Fibroblast of the conjunctiva (primary cell): ENCODE measurements at regions not wholly inside any gene's neighbourhood (a gene's known extent, or its start where the extent isn't known, plus 50 kb on each side); places are given as distances from the start of the nearest gene placed in this dataset.
"Not testable (repeated sequence)": the region's sequence is repeated elsewhere in the genome, so short reads cannot be mapped to it uniquely, and the experiment has no call there.

ENCODE experiments used
- DNase-seq: peaks from one replicate; pipeline ENCODE4 v3.0.0-alpha.2; 2010; ENCODE audit warnings: low read depth

GRCh38 chr4:31499216-31499615 lies 779.0 kb downstream of the PCDH7 start:
- DNase-seq = not testable (repeated sequence)

DNA sequence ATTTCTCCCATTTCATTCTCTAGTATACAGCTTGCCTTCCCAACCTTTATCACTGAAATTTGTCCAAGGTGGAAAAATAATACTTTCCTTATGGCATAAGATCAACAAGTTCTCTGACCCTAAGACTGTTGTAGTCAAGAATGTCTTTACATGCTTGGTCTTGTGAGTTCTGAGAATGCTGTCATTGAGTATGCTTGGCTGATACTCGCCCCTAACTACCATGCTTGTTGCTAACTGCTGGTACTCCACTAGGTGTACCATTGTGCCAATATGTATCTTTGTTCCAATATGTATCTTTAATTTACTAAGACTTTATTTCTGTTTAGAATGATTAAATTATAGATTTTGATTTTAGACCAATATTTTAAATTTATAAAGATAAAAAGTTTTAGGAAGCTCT lies 796.4 kb downstream of the PCDH7 start:
- DNase-seq = no peak

GRCh38 chr4:31518796-31519250 lies 798.7 kb downstream of the PCDH7 start:
- DNase-seq = peak; percentile 18

DNA sequence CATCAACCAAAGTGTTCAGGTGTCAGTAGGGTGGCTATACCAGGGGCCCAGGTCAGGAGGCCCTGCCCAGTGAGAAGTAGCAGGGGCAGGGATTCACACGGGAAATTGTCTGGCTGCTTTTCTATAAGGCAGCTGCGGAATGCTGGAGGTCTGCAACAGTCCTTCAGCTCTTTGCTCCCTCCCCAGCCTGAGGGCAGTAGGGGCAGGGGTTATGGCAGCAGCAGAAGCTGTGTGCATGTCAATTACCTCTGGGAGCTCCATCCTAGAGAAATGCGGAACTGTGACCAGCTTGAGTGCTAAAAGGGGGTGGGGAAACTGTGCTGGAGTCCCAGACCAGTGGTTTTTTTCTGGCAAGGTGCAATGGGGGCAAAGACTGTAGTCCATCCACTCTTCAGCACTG lies 810.4 kb downstream of the PCDH7 start:
- DNase-seq = no peak

DNA sequence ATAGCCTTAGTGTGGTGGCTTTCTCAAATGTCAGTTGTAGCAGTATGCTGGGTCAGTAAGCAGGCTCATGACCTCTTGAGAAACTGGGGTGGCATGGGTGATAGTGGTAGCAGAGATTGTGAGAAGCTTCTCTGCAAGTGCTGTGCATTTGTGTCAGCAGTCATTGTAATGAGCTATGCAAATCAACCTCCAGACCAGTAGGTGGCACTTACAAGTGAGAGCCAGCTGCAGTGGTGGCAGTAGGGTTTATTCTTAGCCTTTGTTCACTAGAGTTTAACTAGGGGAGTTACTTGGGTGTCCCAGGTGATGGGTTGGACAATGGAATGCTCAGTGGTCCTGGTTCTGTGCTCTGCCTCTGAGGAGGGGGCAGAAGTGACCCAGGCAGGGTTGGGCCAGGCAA lies 818.7 kb downstream of the PCDH7 start:
- DNase-seq = no peak

DNA sequence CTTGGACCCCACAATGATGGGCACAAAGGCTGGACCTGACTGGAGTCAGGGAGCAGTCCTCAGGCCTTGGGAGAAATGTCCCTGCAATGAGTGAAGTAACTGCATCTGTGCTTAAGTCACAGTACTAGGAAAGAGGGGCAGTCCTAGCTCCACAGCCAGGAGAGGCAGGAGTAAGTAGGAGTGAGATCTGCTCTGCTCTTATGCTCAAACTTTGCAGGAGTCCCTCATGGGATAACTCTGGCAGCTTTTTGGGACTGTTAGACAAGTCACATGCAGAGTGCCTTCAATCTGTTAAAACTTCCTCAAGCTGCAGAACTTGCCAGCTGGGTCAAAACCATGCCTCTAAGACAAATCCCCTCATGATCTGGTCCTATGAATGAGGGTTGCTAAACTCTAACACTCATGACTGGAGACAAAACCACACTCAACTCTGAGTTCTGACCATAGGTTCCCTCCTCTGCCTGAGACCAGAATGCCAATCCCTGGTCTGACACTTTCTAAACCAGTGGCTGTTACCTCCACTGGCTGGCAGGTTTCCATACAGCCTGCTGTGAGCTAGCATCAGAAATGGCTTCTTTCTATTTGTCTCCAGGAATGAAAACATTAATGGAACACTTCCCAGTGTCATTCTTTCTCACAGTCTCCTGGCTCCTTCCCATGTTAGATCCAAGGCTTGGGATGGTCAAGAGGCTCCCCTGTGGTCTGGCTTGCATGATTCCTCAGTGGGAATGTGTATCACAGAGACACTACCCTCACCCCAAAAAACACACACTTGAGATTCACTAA lies 819.3 kb downstream of the PCDH7 start:
- no peak for DNase-seq

GRCh38 chr4:31545330-31545729 lies 825.2 kb downstream of the PCDH7 start:
- DNase-seq = no peak

DNA sequence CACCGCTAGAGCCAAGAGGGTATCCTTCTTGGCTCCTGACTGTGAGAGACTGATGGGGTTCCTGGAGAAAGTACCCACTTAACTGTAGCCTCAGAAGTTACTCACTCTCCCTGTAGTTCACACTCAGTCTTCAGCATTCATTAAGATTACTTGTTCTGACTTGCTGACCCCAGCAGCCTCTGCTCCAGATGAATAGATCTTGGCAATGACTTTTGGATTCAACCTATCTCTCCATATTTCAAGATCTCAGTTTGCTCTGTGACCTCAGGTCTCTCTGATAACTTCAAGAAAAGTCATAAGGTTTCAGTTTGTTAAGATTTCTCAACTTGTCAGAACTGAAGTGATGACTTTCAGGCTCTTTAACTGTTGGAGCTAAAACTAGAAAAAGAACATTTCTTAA lies 825.6 kb downstream of the PCDH7 start:
- DNase-seq = no peak

- DNase-seq = no peak
Measured at GRCh38 chr4:31548021-31548420, 827.9 kb downstream of the PCDH7 start.

- DNase-seq = no peak
Measured at GRCh38 chr4:31548823-31549222, 828.7 kb downstream of the PCDH7 start.

DNA sequence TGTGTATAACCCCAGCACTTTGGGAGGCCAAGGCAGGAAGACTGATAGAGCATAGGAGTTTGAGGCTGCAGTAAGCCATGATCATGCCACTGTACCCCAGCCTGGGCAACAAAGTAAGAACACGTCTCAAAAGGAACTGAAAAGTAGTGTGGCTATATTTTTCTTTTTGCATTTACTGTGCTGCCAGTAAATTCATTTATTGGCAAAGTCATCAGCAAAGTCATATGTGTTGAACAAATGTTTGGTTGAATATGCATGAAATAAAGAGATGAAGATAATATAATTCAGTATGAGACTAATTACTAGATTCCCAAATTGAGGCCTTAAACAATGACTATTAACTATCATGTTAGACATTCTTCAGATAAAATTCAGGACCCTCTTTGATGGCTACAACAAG lies 829.1 kb downstream of the PCDH7 start:
- DNase-seq = no peak

- no peak for DNase-seq
Measured at GRCh38 chr4:31557437-31557836, 837.3 kb downstream of the PCDH7 start.

DNA sequence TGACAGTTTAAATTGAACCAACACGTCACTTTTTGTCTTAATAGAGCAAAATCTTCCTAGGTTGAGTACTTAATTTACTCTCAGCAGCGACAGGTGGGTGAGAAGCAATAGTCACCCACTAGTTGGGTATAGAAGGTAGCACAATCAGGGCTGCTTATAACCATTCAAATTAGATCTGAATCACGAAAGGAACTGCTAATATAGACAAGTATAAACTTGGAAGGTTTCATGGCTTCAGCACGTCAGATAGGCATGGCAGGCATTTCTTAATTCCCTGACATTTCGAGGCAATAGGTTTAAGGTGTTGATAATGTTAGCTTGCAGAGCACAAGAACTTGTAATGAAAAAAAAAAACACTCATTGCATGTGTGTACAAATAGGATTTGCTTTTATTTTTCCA lies 853.4 kb downstream of the PCDH7 start:
- DNase-seq = no peak

DNA sequence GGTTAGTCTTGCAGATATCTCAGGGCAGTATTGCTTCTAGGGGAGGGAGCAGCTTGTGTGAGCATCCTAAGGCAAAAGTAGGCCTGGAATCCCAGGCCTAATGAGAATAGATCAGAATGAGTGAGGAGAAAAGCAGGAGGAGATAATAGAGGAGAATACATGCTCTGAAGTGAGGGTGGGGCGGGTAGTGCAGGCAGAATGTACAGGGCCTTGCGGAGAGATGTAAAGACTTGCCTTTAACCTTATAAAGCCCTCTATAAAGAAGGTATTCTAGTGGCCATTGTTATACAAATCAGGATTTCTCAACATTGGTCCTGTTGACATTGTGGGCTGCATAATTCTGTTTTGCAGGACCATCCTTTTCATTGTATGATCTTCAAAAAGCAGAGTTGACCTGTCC lies 855.3 kb downstream of the PCDH7 start:
- no peak for DNase-seq

- no peak for DNase-seq
Measured at GRCh38 chr4:31580843-31581242, 860.7 kb downstream of the PCDH7 start.

- no peak for DNase-seq
Measured at GRCh38 chr4:31585503-31585902, 865.3 kb downstream of the PCDH7 start.

DNA sequence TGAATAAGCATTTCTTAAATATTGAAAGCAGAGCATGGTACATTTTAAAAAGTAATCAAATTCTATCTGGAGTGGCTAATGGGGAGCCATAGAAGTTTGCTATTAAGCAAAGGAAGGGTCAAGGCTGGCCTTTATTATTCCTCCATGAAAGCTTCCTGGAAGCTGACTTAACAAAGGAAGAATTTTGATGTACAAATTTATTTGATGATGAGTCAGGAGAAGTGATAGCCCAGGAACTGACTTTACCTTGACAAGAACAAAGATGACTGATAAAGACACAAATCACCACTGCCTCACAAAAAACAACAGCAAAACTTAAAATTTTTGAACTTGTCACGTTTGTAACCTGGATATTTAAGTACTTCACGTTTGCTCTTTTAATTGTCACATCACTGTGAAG lies 872.1 kb downstream of the PCDH7 start:
- no peak for DNase-seq

DNA sequence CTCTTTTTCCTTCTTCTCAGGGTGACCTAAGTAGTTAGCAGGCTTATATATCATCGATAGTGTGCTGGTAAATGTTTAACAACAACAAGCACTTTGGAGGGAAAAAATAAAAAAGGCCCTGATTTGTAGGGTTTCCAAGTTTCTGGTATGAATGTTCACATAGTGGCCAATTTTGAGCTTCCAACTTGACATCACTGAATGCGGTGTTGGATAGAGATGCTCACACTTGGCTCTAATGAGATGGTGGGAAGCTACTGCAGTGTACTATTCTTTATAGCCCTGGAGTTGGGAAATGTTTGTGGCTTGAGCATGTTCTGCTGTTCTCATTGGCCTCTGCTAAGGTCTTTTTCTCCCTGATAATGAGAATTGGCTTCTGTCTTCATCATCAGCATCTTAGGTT lies 875.3 kb downstream of the PCDH7 start:
- no peak for DNase-seq

DNA sequence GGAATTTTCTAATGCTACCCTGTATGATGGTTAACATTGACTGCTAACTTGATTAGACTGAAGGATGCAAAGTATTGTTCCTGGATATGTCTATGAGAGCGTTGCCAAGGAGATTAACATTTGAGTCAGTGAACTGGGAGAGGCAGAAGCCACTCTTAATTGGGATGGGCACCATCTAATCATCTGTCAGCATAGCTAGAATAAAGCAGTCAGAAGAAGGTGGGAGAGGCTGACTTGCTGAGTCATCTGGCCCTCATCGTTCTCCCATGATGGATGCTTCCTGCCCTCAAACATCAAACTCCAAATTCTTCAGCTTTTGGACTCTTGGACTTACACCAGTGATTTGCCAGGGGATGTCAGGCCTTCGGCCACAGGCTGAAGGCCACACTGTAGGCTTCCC lies 878.5 kb downstream of the PCDH7 start:
- no peak for DNase-seq

DNA sequence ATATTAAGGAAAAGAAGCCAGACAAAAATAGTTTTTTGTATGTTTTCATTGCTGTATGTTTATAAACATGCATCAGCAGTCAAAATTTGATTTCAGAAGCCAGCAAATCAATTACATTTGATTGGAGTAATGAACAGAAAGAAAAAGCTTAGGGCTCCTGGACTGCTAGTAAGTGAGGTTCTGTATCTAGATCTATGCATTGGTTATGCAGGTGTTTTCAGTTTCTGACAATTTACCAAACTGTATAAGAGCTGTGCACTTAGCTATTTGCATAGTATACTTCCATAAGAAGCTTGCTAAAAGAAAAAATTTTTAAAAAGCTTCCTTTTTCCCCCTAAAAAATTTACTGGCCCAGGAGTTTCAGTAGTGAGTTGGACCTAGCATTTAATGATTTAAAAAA lies 881.6 kb downstream of the PCDH7 start:
- no peak for DNase-seq

DNA sequence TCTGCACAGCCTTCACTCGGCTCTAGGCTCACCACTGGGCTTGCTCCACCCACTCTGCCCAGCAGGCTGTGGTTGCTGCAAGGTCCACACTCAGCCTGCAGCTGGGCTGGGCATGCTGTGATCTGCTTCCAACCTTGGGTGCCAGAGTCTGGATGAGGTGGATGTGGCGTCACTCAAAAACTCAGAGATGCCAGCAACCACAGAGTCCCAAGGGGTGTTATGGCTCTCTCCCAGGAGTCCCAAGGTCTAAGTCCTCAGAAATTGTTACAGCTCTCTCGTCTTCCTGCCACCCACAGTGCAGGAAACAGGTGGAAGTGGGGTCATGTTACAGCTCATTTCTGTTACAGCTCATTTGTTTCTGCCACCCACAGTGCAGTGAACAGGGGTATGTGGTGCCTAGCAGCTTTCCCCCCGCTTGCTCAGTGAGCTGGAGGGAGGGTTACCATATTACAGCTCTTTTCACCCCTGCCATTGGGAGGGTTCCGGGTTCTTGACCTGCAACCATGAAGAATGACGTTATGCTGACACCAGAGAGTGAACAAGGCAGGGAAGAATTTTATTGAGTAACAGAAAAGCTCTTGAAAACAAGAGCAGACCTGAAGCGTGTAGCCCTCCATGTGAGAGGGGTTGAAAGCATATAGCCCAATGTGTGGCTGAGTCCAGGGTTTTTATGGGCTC lies 893.9 kb downstream of the PCDH7 start:
- DNase-seq = no peak

- no peak for DNase-seq
Measured at GRCh38 chr4:31617667-31618066, 897.5 kb downstream of the PCDH7 start.

GRCh38 chr4:31620476-31620875 lies 900.3 kb downstream of the PCDH7 start:
- DNase-seq = no peak

DNA sequence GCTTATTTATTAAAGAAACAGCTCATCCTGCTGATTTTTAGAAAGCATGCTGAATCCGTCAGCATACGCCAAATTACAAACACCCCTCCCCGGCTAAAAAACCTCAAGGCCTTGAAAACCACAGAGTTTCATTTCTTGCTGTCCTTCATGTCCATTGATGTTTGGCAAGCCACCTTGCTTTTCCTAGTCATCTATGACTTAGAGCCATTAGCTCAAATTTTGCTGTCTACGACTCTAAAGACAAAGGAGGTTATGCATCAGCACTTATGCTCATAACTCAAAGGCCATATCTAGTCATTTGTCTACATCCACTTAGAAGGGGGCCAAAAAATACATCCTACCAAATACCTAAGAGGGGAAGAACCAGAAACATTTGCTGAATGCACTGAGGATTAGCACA lies 925.1 kb downstream of the PCDH7 start:
- DNase-seq = no peak
